H1 (cell line): ENCODE measurements at regions not wholly inside any gene's neighbourhood (a gene's known extent, or its start where the extent isn't known, plus 50 kb on each side); places are given as distances from the start of the nearest gene placed in this dataset.

Experiments used
- CTCF ChIA-PET: fragments of 300-600 bp; sonication (Branson Sonifier 250); formaldehyde crosslinking; loops from one replicate; lab custom pipeline; 2021; ENCODE audit not compliant: partially characterized antibody; lab: Charles Lee
- POLR2A ChIA-PET: fragments of 300-600 bp; sonication (Branson Sonifier 250); formaldehyde crosslinking; loops from one replicate; lab custom pipeline; 2021; ENCODE audit warnings: inconsistent platforms; ENCODE audit not compliant: partially characterized antibody; lab: Charles Lee
- DNase-seq, 2 experiments: peaks; one replicate each; pipeline versions ENCODE4 v3.0.0 to v3.0.0-alpha.2; 2010 to 2022; ENCODE audit warnings: low spot score in 2 of 2, low read depth in 1 of 2, mixed read lengths in 1 of 2
- FAIRE-seq: peaks from 2 replicates; lab custom pipeline; 2011; peaks lifted over from hg19 to GRCh38; lab: Jason Lieb, UNC
- H2AFZ ChIP-seq: 2 replicates; pipeline ENCODE4 v1.8.1; 2012; ENCODE audit warnings: low read length, inconsistent platforms
- H2AK5ac ChIP-seq: 2 replicates; pipeline ENCODE4 v1.6.1; 2013; ENCODE audit warnings: low read depth, low read length
- H2BK120ac ChIP-seq: replicated peaks from 2 replicates; pipeline ENCODE3; 2013; ENCODE audit warnings: low read depth, low read length, inconsistent platforms
- H2BK12ac ChIP-seq: 2 replicates; pipeline ENCODE4 v1.6.1; 2013; ENCODE audit warnings: low read depth, low read length
- H2BK15ac ChIP-seq: 2 replicates; pipeline ENCODE4 v1.6.1; 2013; ENCODE audit warnings: low read length
- H2BK20ac ChIP-seq: 2 replicates; pipeline ENCODE4 v1.6.1; 2013; ENCODE audit warnings: low read length
- H2BK5ac ChIP-seq: 2 replicates; pipeline ENCODE4 v1.6.1; 2013; ENCODE audit warnings: low read depth, low read length
- H3K14ac ChIP-seq: 2 replicates; pipeline ENCODE4 v1.6.1; 2013; ENCODE audit warnings: inconsistent platforms; ENCODE audit not compliant: insufficient read length
- H3K18ac ChIP-seq: 2 replicates; pipeline ENCODE4 v1.6.1; 2013; ENCODE audit warnings: low read length; ENCODE audit errors: extremely low read depth
- H3K23ac ChIP-seq: 2 replicates; pipeline ENCODE4 v1.6.1; 2013; ENCODE audit warnings: inconsistent platforms; ENCODE audit not compliant: insufficient read length
- H3K23me2 ChIP-seq: 2 replicates; pipeline ENCODE4 v1.6.1; 2013; ENCODE audit warnings: low read depth, low read length
- H3K27ac ChIP-seq: 2 replicates; pipeline ENCODE4 v1.6.1; 2011; ENCODE audit warnings: low read depth, low read length, inconsistent platforms
- H3K27me3 ChIP-seq, 4 experiments: replicated peaks in 1 of 4; 1 replicate in 1 of 4; 2 replicates in 3 of 4; pipeline versions ENCODE4 v1.6.1 to v1.8.1; 2011 to 2013; ENCODE audit warnings: low read length in 3 of 4, mild to moderate bottlenecking in 3 of 4, inconsistent platforms in 2 of 4, mixed read lengths in 2 of 4, moderate library complexity in 1 of 4; ENCODE audit not compliant: control insufficient read depth in 3 of 4, insufficient read depth in 3 of 4; ENCODE audit errors: extremely low read depth in 1 of 4
- H3K36me3 ChIP-seq, 4 experiments: 2 replicates each; pipeline versions ENCODE4 v1.6.1 to v1.8.1; 2011 to 2013; ENCODE audit warnings: mild to moderate bottlenecking in 4 of 4, low read length in 3 of 4, moderate library complexity in 2 of 4, control low read depth in 1 of 4, inconsistent platforms in 1 of 4; ENCODE audit not compliant: insufficient read depth in 4 of 4, control insufficient read depth in 2 of 4
- H3K4ac ChIP-seq: replicated peaks from 2 replicates; pipeline ENCODE3; 2013; ENCODE audit warnings: low read length, low read depth, mixed read lengths, inconsistent platforms; ENCODE audit not compliant: insufficient read length
- H3K4me1 ChIP-seq, 4 experiments: replicated peaks in 1 of 4; 1 replicate in 1 of 4; 2 replicates in 3 of 4; pipeline versions ENCODE4 v1.6.1 to v1.8.1; 2011 to 2013; ENCODE audit warnings: low read length in 3 of 4, inconsistent platforms in 2 of 4, mixed read lengths in 1 of 4; ENCODE audit not compliant: insufficient read depth in 4 of 4, control insufficient read depth in 3 of 4
- H3K4me2 ChIP-seq, 2 experiments: 2 replicates each; pipeline versions ENCODE4 v1.6.1 to v1.8.1; 2011 to 2013; ENCODE audit warnings: low read depth in 2 of 2, low read length in 2 of 2, control low read depth in 1 of 2, inconsistent platforms in 1 of 2, mild to moderate bottlenecking in 1 of 2; ENCODE audit not compliant: insufficient read depth in 1 of 2
- H3K4me3 ChIP-seq, 4 experiments: fragments of 200-600, 300-600 bp in 1 of 4; sonication (generic), shearing (Covaris generic), sonication (Bioruptor Twin) in 1 of 4; 2 replicates each; pipeline versions ENCODE4 v1.5.1 to v1.8.1; 2011 to 2016; ENCODE audit warnings: low read length in 4 of 4, low read depth in 3 of 4, control low read depth in 2 of 4, inconsistent platforms in 2 of 4, mild to moderate bottlenecking in 2 of 4, mixed read lengths in 1 of 4, moderate library complexity in 1 of 4; ENCODE audit not compliant: insufficient read depth in 2 of 4; ENCODE audit errors: extremely low read depth in 1 of 4
- H3K56ac ChIP-seq: replicated peaks from 2 replicates; pipeline ENCODE3; 2013; ENCODE audit warnings: low read depth, mild to moderate bottlenecking, mixed read lengths, low read length, inconsistent platforms; ENCODE audit not compliant: insufficient read length
- H3K79me1 ChIP-seq: 2 replicates; pipeline ENCODE4 v1.6.1; 2013; ENCODE audit warnings: low read depth, low read length, control low read depth
- H3K79me2 ChIP-seq, 2 experiments: 2 replicates each; pipeline versions ENCODE4 v1.6.1 to v1.8.1; 2012 to 2013; ENCODE audit warnings: low read length in 2 of 2, mild to moderate bottlenecking in 2 of 2, inconsistent platforms in 1 of 2; ENCODE audit not compliant: insufficient read depth in 2 of 2, control insufficient read depth in 1 of 2
- H3K9ac ChIP-seq, 4 experiments: replicated peaks in 1 of 4; 1 replicate in 1 of 4; 2 replicates in 3 of 4; pipeline versions ENCODE4 v1.6.1 to v1.8.1; 2011 to 2013; ENCODE audit warnings: low read depth in 3 of 4, low read length in 3 of 4, control low read depth in 2 of 4, mild to moderate bottlenecking in 2 of 4, moderate library complexity in 2 of 4, inconsistent platforms in 1 of 4; ENCODE audit errors: extremely low read depth in 1 of 4
- H3K9me3 ChIP-seq, 2 experiments: 2 replicates each; pipeline versions ENCODE4 v1.6.1 to v1.8.1; 2012 to 2013; ENCODE audit warnings: mild to moderate bottlenecking in 2 of 2, moderate library complexity in 2 of 2, control low read depth in 1 of 2, inconsistent platforms in 1 of 2, low read depth in 1 of 2, low read length in 1 of 2, mixed read lengths in 1 of 2; ENCODE audit not compliant: insufficient read depth in 2 of 2
- H4K20me1 ChIP-seq, 2 experiments: replicated peaks in 1 of 2; 2 replicates each; pipeline versions ENCODE3 to v1.8.1; 2011 to 2013; ENCODE audit warnings: inconsistent platforms in 2 of 2, low read length in 2 of 2, mild to moderate bottlenecking in 1 of 2; ENCODE audit not compliant: insufficient read depth in 2 of 2, control insufficient read depth in 1 of 2
- H4K5ac ChIP-seq: 2 replicates; pipeline ENCODE4 v1.6.1; 2013; ENCODE audit warnings: low read length, low read depth, mixed read lengths, inconsistent platforms; ENCODE audit not compliant: insufficient read length
- H4K8ac ChIP-seq: 2 replicates; pipeline ENCODE4 v1.8.0; 2013; ENCODE audit warnings: mild to moderate bottlenecking, moderate library complexity, low read length, inconsistent platforms; ENCODE audit not compliant: insufficient read depth; ENCODE audit errors: extremely low read depth
- H4K91ac ChIP-seq: replicated peaks from 2 replicates; pipeline ENCODE3; 2013; ENCODE audit warnings: low read length, mixed read lengths, inconsistent platforms; ENCODE audit not compliant: insufficient read length
- ASH2L ChIP-seq: fragments of 200-600, 300-600 bp; sonication (generic); IDR thresholded peaks from one replicate; pipeline ENCODE4 v1.7.1; 2017; ENCODE audit warnings: low read length
- BCL11A ChIP-seq, 2 experiments: IDR thresholded peaks; one replicate each; pipeline ENCODE4 v1.6.1; 2011; ENCODE audit warnings: low read depth in 2 of 2, low read length in 2 of 2, mild to moderate bottlenecking in 2 of 2
- EGR1 ChIP-seq: IDR thresholded peaks from 2 replicates; pipeline ENCODE4 v1.6.1; 2011; ENCODE audit warnings: low read depth, low read length, borderline replicate concordance
- EZH2 ChIP-seq: fragments of 200-600 bp; sonication (generic); IDR thresholded peaks from 2 replicates; pipeline ENCODE4 v1.7.1; 2012; ENCODE audit warnings: low read depth, mild to moderate bottlenecking, moderate library complexity, low read length, inconsistent platforms; ENCODE audit not compliant: severe bottlenecking
- HDAC2 ChIP-seq, 2 experiments: fragments of 300-600 bp in 1 of 2; sonication (generic) in 1 of 2; IDR thresholded peaks; 2 replicates each; pipeline ENCODE4 v1.6.1; 2011 to 2012; ENCODE audit warnings: low read depth in 2 of 2, low read length in 2 of 2, mild to moderate bottlenecking in 2 of 2, moderate library complexity in 2 of 2, borderline replicate concordance in 1 of 2, inconsistent platforms in 1 of 2
- POU5F1 ChIP-seq: IDR thresholded peaks from 2 replicates; pipeline ENCODE4 v1.6.1; 2011; ENCODE audit warnings: low read depth, mild to moderate bottlenecking, low read length, moderate library complexity
- RAD21 ChIP-seq, 2 experiments: IDR thresholded peaks in 1 of 2; conservative IDR thresholded peaks in 1 of 2; 2 replicates each; pipeline ENCODE4 v1.6.1; 2011; ENCODE audit warnings: low read depth in 2 of 2, low read length in 2 of 2, improper control_type of control experiment in 1 of 2, inconsistent platforms in 1 of 2, mild to moderate bottlenecking in 1 of 2, moderate library complexity in 1 of 2
- RBBP5 ChIP-seq: IDR thresholded peaks from 2 replicates; pipeline ENCODE4 v1.7.1; 2012; ENCODE audit warnings: low read depth, mild to moderate bottlenecking, inconsistent platforms, low read length, moderate library complexity, borderline replicate concordance
- RNF2 ChIP-seq: fragments of 200-900, 300-1000 bp; sonication (generic); IDR thresholded peaks from 2 replicates; pipeline ENCODE4 v1.7.1; 2016; ENCODE audit warnings: borderline replicate concordance, low read depth, mild to moderate bottlenecking, antibody characterized with exemption, low read length; ENCODE audit not compliant: poor library complexity, severe bottlenecking; ENCODE audit errors: missing control alignments
- WGBS, 2 experiments: shearing (Covaris generic) in 1 of 2; methylation state at CpG; one replicate each; pipeline versions ENCODE4 v1.1.6 to v1.1.7; 2013 to 2015; ENCODE audit warnings: low lambda C conversion rate in 2 of 2, mixed read lengths in 2 of 2, inconsistent platforms in 1 of 2, low coverage in 1 of 2, missing lambda C conversion rate in 1 of 2; ENCODE audit not compliant: insufficient replicate concordance in 2 of 2, insufficient coverage in 1 of 2, insufficient read length in 1 of 2; ENCODE audit errors: extremely low coverage in 1 of 2, missing lambda C conversion rate in 1 of 2; 5-methylcytosine and 5-hydroxymethylcytosine counted together

- Histone ChIP-seq H3K4me2 (no peak overlapping the region), H3K4me3 (no peak overlapping the region), H3K56ac (no peak overlapping the region), H2BK5ac (no peak overlapping the region), H2AK5ac (no peak overlapping the region), H4K91ac (no peak overlapping the region), H2BK15ac (no peak overlapping the region), H4K5ac (no peak overlapping the region), H3K79me2 (no peaks in the 10 kb centered on the region), H2AFZ (no peak overlapping the region), H3K4me1 (no peaks in the 10 kb centered on the region), H3K9me3 (no peaks in the 10 kb centered on the region), H3K79me1 (no peaks in the 10 kb centered on the region), H3K23me2 (no peaks in the 10 kb centered on the region), H3K9ac (no peak overlapping the region), H4K8ac (no peak overlapping the region), H2BK120ac (no peak overlapping the region), H3K36me3 (no peaks in the 10 kb centered on the region), H3K27ac (no peak overlapping the region), H3K23ac (no peak overlapping the region), H3K14ac (no peak overlapping the region), H4K20me1 (no peaks in the 10 kb centered on the region), H3K4ac (no peak overlapping the region), H2BK20ac (no peak overlapping the region), H3K18ac (no peak overlapping the region), H3K27me3 (no peaks in the 10 kb centered on the region), H2BK12ac (no peak overlapping the region)
- no peak for FAIRE-seq
- ChIA-PET POLR2A (no interaction called here), CTCF (interaction anchor here (0.6 to 1.1 kb wide), 2 partner anchors 17 to 25 kb away, joined by 3 read pairs; no protein-coding TSS in a partner anchor)
- 93% methylated on average over 4 of the region's 4 CpGs; no CpG with 5 or more reads in 1 of the 2 experiments for WGBS, 2 experiments
- DNase-seq: no peak
- no peak for TF ChIP-seq RAD21 (IDR thresholded peaks at IDR 0.05 in 1 of 2, conservative IDR thresholded peaks at IDR 0.05 in 1 of 2; ENCODE audit: low read depth in 2 of 2, low read length in 2 of 2)
- no peak for TF ChIP-seq EZH2
- TF ChIP-seq BCL11A (IDR thresholded peaks at IDR 0.05; ENCODE audit: low read depth in 2 of 2, low read length in 2 of 2): no peak
- no peak for TF ChIP-seq RNF2
- TF ChIP-seq HDAC2 (IDR thresholded peaks at IDR 0.05; ENCODE audit: borderline replicate concordance in 1 of 2, low read depth in 2 of 2, low read length in 2 of 2): no peak
- TF ChIP-seq POU5F1: no peak
- TF ChIP-seq ASH2L: no peak
- TF ChIP-seq EGR1: no peak
- no peak for TF ChIP-seq RBBP5
Measured at GRCh38 chr4:79163981-79164490, 161.8 kb downstream of the NAA11 start.
